H1 (cell line): ENCODE measurements at regions not wholly inside any gene's neighbourhood (a gene's known extent, or its start where the extent isn't known, plus 50 kb on each side); places are given as distances from the start of the nearest gene placed in this dataset.

Experiments
- CTCF ChIA-PET: fragments of 300-600 bp; sonication (Branson Sonifier 250); formaldehyde crosslinking; loops from one replicate; lab custom pipeline; 2021; ENCODE audit not compliant: partially characterized antibody; lab: Charles Lee
- POLR2A ChIA-PET: fragments of 300-600 bp; sonication (Branson Sonifier 250); formaldehyde crosslinking; loops from one replicate; lab custom pipeline; 2021; ENCODE audit warnings: inconsistent platforms; ENCODE audit not compliant: partially characterized antibody; lab: Charles Lee
- DNase-seq, 2 experiments: peaks; one replicate each; pipeline versions ENCODE4 v3.0.0 to v3.0.0-alpha.2; 2010 to 2022; ENCODE audit warnings: low spot score in 2 of 2, low read depth in 1 of 2, mixed read lengths in 1 of 2
- FAIRE-seq: peaks from 2 replicates; lab custom pipeline; 2011; peaks lifted over from hg19 to GRCh38; lab: Jason Lieb, UNC
- H2AFZ ChIP-seq: 2 replicates; pipeline ENCODE4 v1.8.1; 2012; ENCODE audit warnings: low read length, inconsistent platforms
- H2AK5ac ChIP-seq: 2 replicates; pipeline ENCODE4 v1.6.1; 2013; ENCODE audit warnings: low read depth, low read length
- H2BK120ac ChIP-seq: replicated peaks from 2 replicates; pipeline ENCODE3; 2013; ENCODE audit warnings: low read depth, low read length, inconsistent platforms
- H2BK12ac ChIP-seq: 2 replicates; pipeline ENCODE4 v1.6.1; 2013; ENCODE audit warnings: low read depth, low read length
- H2BK15ac ChIP-seq: 2 replicates; pipeline ENCODE4 v1.6.1; 2013; ENCODE audit warnings: low read length
- H2BK20ac ChIP-seq: 2 replicates; pipeline ENCODE4 v1.6.1; 2013; ENCODE audit warnings: low read length
- H2BK5ac ChIP-seq: 2 replicates; pipeline ENCODE4 v1.6.1; 2013; ENCODE audit warnings: low read depth, low read length
- H3K14ac ChIP-seq: 2 replicates; pipeline ENCODE4 v1.6.1; 2013; ENCODE audit warnings: inconsistent platforms; ENCODE audit not compliant: insufficient read length
- H3K18ac ChIP-seq: 2 replicates; pipeline ENCODE4 v1.6.1; 2013; ENCODE audit warnings: low read length; ENCODE audit errors: extremely low read depth
- H3K23ac ChIP-seq: 2 replicates; pipeline ENCODE4 v1.6.1; 2013; ENCODE audit warnings: inconsistent platforms; ENCODE audit not compliant: insufficient read length
- H3K23me2 ChIP-seq: 2 replicates; pipeline ENCODE4 v1.6.1; 2013; ENCODE audit warnings: low read depth, low read length
- H3K27ac ChIP-seq: 2 replicates; pipeline ENCODE4 v1.6.1; 2011; ENCODE audit warnings: low read depth, low read length, inconsistent platforms
- H3K27me3 ChIP-seq, 4 experiments: replicated peaks in 1 of 4; 1 replicate in 1 of 4; 2 replicates in 3 of 4; pipeline versions ENCODE4 v1.6.1 to v1.8.1; 2011 to 2013; ENCODE audit warnings: low read length in 3 of 4, mild to moderate bottlenecking in 3 of 4, inconsistent platforms in 2 of 4, mixed read lengths in 2 of 4, moderate library complexity in 1 of 4; ENCODE audit not compliant: control insufficient read depth in 3 of 4, insufficient read depth in 3 of 4; ENCODE audit errors: extremely low read depth in 1 of 4
- H3K36me3 ChIP-seq, 4 experiments: 2 replicates each; pipeline versions ENCODE4 v1.6.1 to v1.8.1; 2011 to 2013; ENCODE audit warnings: mild to moderate bottlenecking in 4 of 4, low read length in 3 of 4, moderate library complexity in 2 of 4, control low read depth in 1 of 4, inconsistent platforms in 1 of 4; ENCODE audit not compliant: insufficient read depth in 4 of 4, control insufficient read depth in 2 of 4
- H3K4ac ChIP-seq: replicated peaks from 2 replicates; pipeline ENCODE3; 2013; ENCODE audit warnings: low read length, low read depth, mixed read lengths, inconsistent platforms; ENCODE audit not compliant: insufficient read length
- H3K4me1 ChIP-seq, 4 experiments: replicated peaks in 1 of 4; 1 replicate in 1 of 4; 2 replicates in 3 of 4; pipeline versions ENCODE4 v1.6.1 to v1.8.1; 2011 to 2013; ENCODE audit warnings: low read length in 3 of 4, inconsistent platforms in 2 of 4, mixed read lengths in 1 of 4; ENCODE audit not compliant: insufficient read depth in 4 of 4, control insufficient read depth in 3 of 4
- H3K4me2 ChIP-seq, 2 experiments: 2 replicates each; pipeline versions ENCODE4 v1.6.1 to v1.8.1; 2011 to 2013; ENCODE audit warnings: low read depth in 2 of 2, low read length in 2 of 2, control low read depth in 1 of 2, inconsistent platforms in 1 of 2, mild to moderate bottlenecking in 1 of 2; ENCODE audit not compliant: insufficient read depth in 1 of 2
- H3K4me3 ChIP-seq, 4 experiments: fragments of 200-600, 300-600 bp in 1 of 4; sonication (generic), shearing (Covaris generic), sonication (Bioruptor Twin) in 1 of 4; 2 replicates each; pipeline versions ENCODE4 v1.5.1 to v1.8.1; 2011 to 2016; ENCODE audit warnings: low read length in 4 of 4, low read depth in 3 of 4, control low read depth in 2 of 4, inconsistent platforms in 2 of 4, mild to moderate bottlenecking in 2 of 4, mixed read lengths in 1 of 4, moderate library complexity in 1 of 4; ENCODE audit not compliant: insufficient read depth in 2 of 4; ENCODE audit errors: extremely low read depth in 1 of 4
- H3K56ac ChIP-seq: replicated peaks from 2 replicates; pipeline ENCODE3; 2013; ENCODE audit warnings: low read depth, mild to moderate bottlenecking, mixed read lengths, low read length, inconsistent platforms; ENCODE audit not compliant: insufficient read length
- H3K79me1 ChIP-seq: 2 replicates; pipeline ENCODE4 v1.6.1; 2013; ENCODE audit warnings: low read depth, low read length, control low read depth
- H3K79me2 ChIP-seq, 2 experiments: 2 replicates each; pipeline versions ENCODE4 v1.6.1 to v1.8.1; 2012 to 2013; ENCODE audit warnings: low read length in 2 of 2, mild to moderate bottlenecking in 2 of 2, inconsistent platforms in 1 of 2; ENCODE audit not compliant: insufficient read depth in 2 of 2, control insufficient read depth in 1 of 2
- H3K9ac ChIP-seq, 4 experiments: replicated peaks in 1 of 4; 1 replicate in 1 of 4; 2 replicates in 3 of 4; pipeline versions ENCODE4 v1.6.1 to v1.8.1; 2011 to 2013; ENCODE audit warnings: low read depth in 3 of 4, low read length in 3 of 4, control low read depth in 2 of 4, mild to moderate bottlenecking in 2 of 4, moderate library complexity in 2 of 4, inconsistent platforms in 1 of 4; ENCODE audit errors: extremely low read depth in 1 of 4
- H3K9me3 ChIP-seq, 2 experiments: 2 replicates each; pipeline versions ENCODE4 v1.6.1 to v1.8.1; 2012 to 2013; ENCODE audit warnings: mild to moderate bottlenecking in 2 of 2, moderate library complexity in 2 of 2, control low read depth in 1 of 2, inconsistent platforms in 1 of 2, low read depth in 1 of 2, low read length in 1 of 2, mixed read lengths in 1 of 2; ENCODE audit not compliant: insufficient read depth in 2 of 2
- H4K20me1 ChIP-seq, 2 experiments: replicated peaks in 1 of 2; 2 replicates each; pipeline versions ENCODE3 to v1.8.1; 2011 to 2013; ENCODE audit warnings: inconsistent platforms in 2 of 2, low read length in 2 of 2, mild to moderate bottlenecking in 1 of 2; ENCODE audit not compliant: insufficient read depth in 2 of 2, control insufficient read depth in 1 of 2
- H4K5ac ChIP-seq: 2 replicates; pipeline ENCODE4 v1.6.1; 2013; ENCODE audit warnings: low read length, low read depth, mixed read lengths, inconsistent platforms; ENCODE audit not compliant: insufficient read length
- H4K8ac ChIP-seq: 2 replicates; pipeline ENCODE4 v1.8.0; 2013; ENCODE audit warnings: mild to moderate bottlenecking, moderate library complexity, low read length, inconsistent platforms; ENCODE audit not compliant: insufficient read depth; ENCODE audit errors: extremely low read depth
- H4K91ac ChIP-seq: replicated peaks from 2 replicates; pipeline ENCODE3; 2013; ENCODE audit warnings: low read length, mixed read lengths, inconsistent platforms; ENCODE audit not compliant: insufficient read length
- CEBPB ChIP-seq: IDR thresholded peaks from 2 replicates; pipeline ENCODE4 v1.6.1; 2012; ENCODE audit warnings: low read depth, low read length
- CHD1 ChIP-seq: IDR thresholded peaks from 2 replicates; pipeline ENCODE4 v1.6.1; 2012; ENCODE audit warnings: low read depth, low read length, improper control_type of control experiment
- EP300 ChIP-seq, 2 experiments: IDR thresholded peaks; 1 replicate in 1 of 2; 2 replicates in 1 of 2; pipeline ENCODE4 v1.6.1; 2011 to 2012; ENCODE audit warnings: low read depth in 2 of 2, low read length in 2 of 2, mild to moderate bottlenecking in 2 of 2, borderline replicate concordance in 1 of 2, inconsistent platforms in 1 of 2, moderate library complexity in 1 of 2
- KDM5A ChIP-seq: fragments of 200-600 bp; IDR thresholded peaks from 2 replicates; pipeline ENCODE4 v1.7.1; 2012; ENCODE audit warnings: mild to moderate bottlenecking, low read length, inconsistent platforms, mixed read lengths
- MAFK ChIP-seq: IDR thresholded peaks from 2 replicates; pipeline ENCODE4 v1.6.1; 2012; ENCODE audit warnings: low read depth, mild to moderate bottlenecking, improper control_type of control experiment, low read length
- NRF1 ChIP-seq: IDR thresholded peaks from 2 replicates; pipeline ENCODE4 v1.6.1; 2011; ENCODE audit warnings: mild to moderate bottlenecking, low read depth, low read length, improper control_type of control experiment
- PHF8 ChIP-seq: fragments of 200-600 bp; sonication (generic); conservative IDR thresholded peaks from 2 replicates; pipeline ENCODE4 v1.7.1; 2012; ENCODE audit warnings: low read depth, mild to moderate bottlenecking, inconsistent platforms, low read length, moderate library complexity
- POLR2AphosphoS5 ChIP-seq: IDR thresholded peaks from 2 replicates; pipeline ENCODE4 v1.6.1; 2011; ENCODE audit warnings: low read depth, low read length
- SIN3A ChIP-seq, 2 experiments: IDR thresholded peaks in 1 of 2; conservative IDR thresholded peaks in 1 of 2; 2 replicates each; pipeline ENCODE4 v1.6.1; 2011 to 2012; ENCODE audit warnings: low read length in 2 of 2, improper control_type of control experiment in 1 of 2, low read depth in 1 of 2, mild to moderate bottlenecking in 1 of 2
- SIX5 ChIP-seq: IDR thresholded peaks from 2 replicates; pipeline ENCODE4 v1.6.1; 2011; ENCODE audit warnings: mild to moderate bottlenecking, low read depth, low read length
- SUZ12 ChIP-seq: fragments of 200-600 bp; sonication (generic); IDR thresholded peaks from 2 replicates; pipeline ENCODE4 v1.6.1; 2012; ENCODE audit warnings: mild to moderate bottlenecking, inconsistent platforms, low read length, moderate library complexity, mixed read lengths
- TBP ChIP-seq: IDR thresholded peaks from 2 replicates; pipeline ENCODE4 v1.6.1; 2011; ENCODE audit warnings: low read depth, low read length, improper control_type of control experiment
- TCF12 ChIP-seq: IDR thresholded peaks from 2 replicates; pipeline ENCODE4 v1.6.1; 2011; ENCODE audit warnings: low read depth, mild to moderate bottlenecking, low read length
- WGBS, 2 experiments: shearing (Covaris generic) in 1 of 2; methylation state at CpG; one replicate each; pipeline versions ENCODE4 v1.1.6 to v1.1.7; 2013 to 2015; ENCODE audit warnings: low lambda C conversion rate in 2 of 2, mixed read lengths in 2 of 2, inconsistent platforms in 1 of 2, low coverage in 1 of 2, missing lambda C conversion rate in 1 of 2; ENCODE audit not compliant: insufficient replicate concordance in 2 of 2, insufficient coverage in 1 of 2, insufficient read length in 1 of 2; ENCODE audit errors: extremely low coverage in 1 of 2, missing lambda C conversion rate in 1 of 2; 5-methylcytosine and 5-hydroxymethylcytosine counted together

- H3K14ac ChIP-seq: no peak overlapping the region
- no peaks in the 10 kb centered on the region for H3K79me2 ChIP-seq
- no peaks in the 10 kb centered on the region for H3K79me1 ChIP-seq
- DNase-seq: no peak
- no peak overlapping the region for H2BK5ac ChIP-seq
- H3K9ac ChIP-seq: no peak overlapping the region
- H4K91ac ChIP-seq: no peak overlapping the region
- H4K8ac ChIP-seq: no peak overlapping the region
- CTCF ChIA-PET: no interaction called here
- no peak overlapping the region for H3K23ac ChIP-seq
- WGBS, 2 experiments: 97% methylated on average over 5 of the region's 5 CpGs; no CpG with 5 or more reads in 1 of the 2 experiments
- no peak overlapping the region for H3K4ac ChIP-seq
- H2AFZ ChIP-seq: no peak overlapping the region
- no peak overlapping the region for H2BK12ac ChIP-seq
- no peak overlapping the region for H3K56ac ChIP-seq
- H3K27ac ChIP-seq: no peak overlapping the region
- H3K4me2 ChIP-seq: no peak overlapping the region
- no peak overlapping the region for H2BK120ac ChIP-seq
- H3K36me3 ChIP-seq: no peaks in the 10 kb centered on the region; a peak in 1 of 8 replicates
- POLR2A ChIA-PET: no interaction called here
- no peak for FAIRE-seq
- peaks cover 15 to 20% of the 10 kb centered on the region in 2 experiments; a peak in 3 of 4 replicates for H3K9me3 ChIP-seq
- H4K5ac ChIP-seq: no peak overlapping the region
- no peaks in the 10 kb centered on the region for H3K4me1 ChIP-seq
- no peak overlapping the region for H2BK20ac ChIP-seq
- no peak overlapping the region for H2BK15ac ChIP-seq
- no peak overlapping the region for H3K4me3 ChIP-seq
- H3K27me3 ChIP-seq: no peaks in the 10 kb centered on the region
- H4K20me1 ChIP-seq: no peaks in the 10 kb centered on the region
- no peak overlapping the region for H2AK5ac ChIP-seq
- TF ChIP-seq NRF1 (no peak), TBP (no peak), EP300 (IDR thresholded peaks at IDR 0.05; ENCODE audit: borderline replicate concordance in 1 of 2, low read depth in 2 of 2, low read length in 2 of 2) (no peak), CHD1 (no peak), PHF8 (no peak), MAFK (no peak), POLR2AphosphoS5 (no peak), SIN3A (conservative IDR thresholded peaks at IDR 0.05 in 1 of 2, IDR thresholded peaks at IDR 0.05 in 1 of 2; ENCODE audit: low read depth in 1 of 2, low read length in 2 of 2) (no peak), TCF12 (no peak), CEBPB (no peak), SUZ12 (no peak), KDM5A (no peak), SIX5 (no peak)
- TF ChIP-seq, all 59 proteins: peak for 0
- H3K23me2 ChIP-seq: no peaks in the 10 kb centered on the region
- H3K18ac ChIP-seq: no peak overlapping the region
Measured at GRCh38 chr4:18999595-18999994, 978.0 kb upstream of the LCORL start.
